NCI-H524 (cell line): ENCODE measurements at regions not wholly inside any gene's neighbourhood (a gene's known extent, or its start where the extent isn't known, plus 50 kb on each side); places are given as distances from the start of the nearest gene placed in this dataset.
"Not testable (repeated sequence)": the region's sequence is repeated elsewhere in the genome, so short reads cannot be mapped to it uniquely, and the experiment has no call there.

Experiments
- DNase-seq, 2 experiments: peaks; one replicate each; lab custom pipeline; 2025; lab: John Stamatoyannopoulos, UW

GRCh38 chr9:93813221-93814076 is 141.7 kb downstream of the BARX1 start:
- DNase-seq, result peak; percentile 57 to 72

GRCh38 chr9:93812410-93812668 is 142.8 kb downstream of the BARX1 start:
- DNase-seq, result no peak

- DNase-seq, result no peak
These were observed 144.9 kb downstream of the BARX1 start for GRCh38 chr9:93810028-93810971.

DNA sequence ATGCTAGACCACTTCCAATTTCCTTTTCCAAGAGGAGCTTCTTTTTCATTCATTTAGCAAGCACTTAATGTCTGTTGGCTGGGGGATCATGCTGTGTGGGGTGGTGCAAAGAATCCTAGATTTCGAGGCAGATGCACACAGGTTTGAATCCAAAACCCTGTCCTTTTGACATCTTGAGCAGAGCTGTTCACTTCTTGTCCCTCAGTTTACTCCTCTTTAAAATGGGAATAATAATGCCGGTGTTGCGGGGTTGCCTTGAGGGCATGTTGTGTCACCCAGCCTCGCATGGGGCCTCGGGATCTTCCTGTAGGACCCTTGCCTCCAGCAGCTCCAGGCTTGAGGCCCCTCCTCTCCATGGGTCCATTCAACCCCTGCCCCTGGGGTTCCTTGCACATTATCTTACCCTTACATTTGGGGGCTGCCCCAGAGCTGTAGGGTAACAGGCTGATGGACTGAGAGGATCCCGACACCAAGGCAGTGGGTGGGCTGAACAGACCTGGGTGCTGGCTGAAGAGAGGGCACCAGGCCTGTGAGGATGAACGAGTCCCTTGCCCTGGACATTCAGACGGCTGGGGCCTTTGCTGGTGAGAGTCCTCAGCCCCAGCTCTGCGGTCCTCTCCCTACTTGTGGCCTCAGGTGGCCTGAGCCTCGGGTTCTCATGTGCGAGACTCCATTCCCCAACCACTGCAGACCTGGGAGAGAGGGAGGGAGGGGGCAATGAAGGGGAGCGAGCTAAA is 145.8 kb downstream of the BARX1 start:
- no peak for DNase-seq

GRCh38 chr9:93808115-93809029 is 146.8 kb downstream of the BARX1 start:
- no peak for DNase-seq

DNA sequence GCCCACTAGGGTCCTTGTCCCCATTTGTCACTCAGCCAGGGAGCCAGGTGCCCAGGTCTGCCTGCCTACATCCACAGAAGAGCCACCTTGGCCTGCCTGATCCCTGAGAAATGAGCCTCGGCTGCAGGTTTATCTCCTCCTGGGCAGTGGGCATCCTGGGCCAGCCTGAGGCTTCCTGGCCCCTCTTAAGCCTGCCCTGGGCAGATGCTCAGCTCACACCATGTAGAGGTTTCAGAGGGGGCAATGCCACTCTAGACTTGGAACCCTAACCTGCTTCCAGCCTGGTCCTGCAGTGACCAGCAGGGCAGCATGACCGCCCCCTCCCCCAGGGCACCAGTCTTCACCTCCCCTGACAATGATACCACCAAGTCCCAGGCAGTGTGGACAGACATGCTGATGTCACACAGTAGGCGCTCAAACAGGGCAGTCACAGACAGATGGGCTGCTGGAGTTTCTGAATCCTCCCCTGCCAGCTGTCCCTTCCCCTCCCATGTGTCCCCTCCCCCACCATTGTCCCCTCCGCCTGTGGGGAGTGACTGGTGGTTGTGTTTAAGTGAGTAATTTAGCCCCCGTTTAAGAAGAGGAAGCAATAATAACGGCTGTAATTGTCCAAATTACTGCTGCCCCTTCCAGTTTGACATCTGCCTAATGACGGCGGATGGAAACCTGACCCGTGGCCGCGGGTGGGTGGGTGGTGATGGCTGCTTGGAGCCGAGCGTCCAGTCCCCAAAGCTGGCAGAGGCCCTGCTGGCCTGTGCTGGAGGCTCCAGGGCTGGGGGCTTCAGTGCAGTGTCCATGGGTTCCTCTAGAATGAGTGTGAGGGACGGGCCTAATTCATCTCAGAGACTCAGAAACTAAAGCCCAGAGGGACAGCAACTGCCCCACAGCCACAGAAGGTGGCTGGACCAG is 147.7 kb downstream of the BARX1 start:
- DNase-seq, result peak; percentile 89 to 95

DNA sequence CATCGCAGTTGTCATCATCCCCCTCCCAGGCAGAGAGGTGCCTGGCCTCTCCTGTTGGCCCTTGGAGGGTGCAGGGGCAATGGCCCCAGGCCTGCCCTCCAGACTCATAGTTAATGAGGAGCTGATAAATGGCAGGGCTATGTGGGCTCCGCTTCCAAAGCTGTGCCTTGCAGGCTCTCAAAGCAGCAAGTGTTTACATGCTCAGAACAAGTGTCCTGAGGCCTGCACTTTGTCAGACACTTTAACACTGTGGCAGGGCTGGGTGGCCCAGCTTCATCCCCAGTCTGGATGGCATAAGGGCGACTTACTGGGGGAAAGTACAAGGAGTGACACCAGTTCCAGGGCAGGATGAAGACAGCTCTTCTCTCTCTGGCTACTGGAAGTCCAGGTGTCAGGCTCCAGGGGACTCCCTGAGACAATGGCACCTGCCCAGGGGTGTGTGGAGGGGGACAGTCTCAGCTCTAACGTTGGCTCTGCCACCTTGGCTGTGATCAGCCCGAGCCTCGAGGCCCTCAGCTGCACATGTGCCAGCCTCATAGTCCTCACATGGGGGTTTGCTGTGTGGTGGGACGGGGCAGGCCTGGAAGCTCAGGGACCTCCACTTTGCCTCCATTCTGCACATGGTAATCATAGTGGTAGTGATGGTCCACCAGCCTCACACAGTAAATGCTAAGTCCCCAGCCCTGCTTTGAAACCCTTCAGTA is 153.4 kb downstream of the BARX1 start:
- DNase-seq, result no peak

DNA sequence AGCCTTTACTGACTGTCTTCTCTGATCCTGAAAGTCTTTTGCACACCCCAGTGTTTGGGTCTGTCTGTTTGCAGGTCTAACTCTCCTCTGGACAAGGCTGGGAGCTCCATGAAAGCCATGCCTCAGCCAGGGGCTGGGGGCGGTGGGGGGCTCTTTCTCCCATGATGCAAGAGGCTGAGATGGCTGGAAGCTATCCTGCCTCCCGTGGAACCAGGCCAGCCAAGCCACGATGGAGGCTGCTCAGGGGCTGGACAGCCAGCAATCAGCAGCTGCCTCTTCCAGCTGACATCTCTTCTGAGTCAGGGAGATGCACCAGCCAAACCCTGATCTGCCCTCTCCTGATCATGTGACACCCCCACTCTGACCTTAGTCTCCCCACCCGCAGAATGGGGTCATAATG is 154.0 kb downstream of the BARX1 start:
- DNase-seq, result no peak

DNA sequence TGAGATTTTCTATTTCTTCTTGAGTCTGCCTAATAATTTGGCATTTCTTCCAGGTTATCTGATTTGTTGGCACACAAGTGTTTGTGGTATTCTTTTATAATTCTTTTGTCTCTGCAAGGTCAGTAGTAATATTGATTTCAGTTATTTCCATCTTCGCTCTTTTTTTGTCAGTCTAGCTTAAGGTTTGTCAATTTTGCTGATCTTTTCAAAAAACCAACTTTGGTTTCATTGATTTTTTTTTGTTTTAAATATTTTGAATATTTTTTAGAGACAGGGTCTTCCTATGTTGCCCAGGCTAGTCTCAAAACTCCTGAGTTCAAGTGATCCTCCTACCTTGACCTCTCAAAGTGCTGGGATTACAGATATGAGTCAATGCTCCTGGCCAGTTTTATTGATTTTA is 162.8 kb downstream of the BARX1 start:
- DNase-seq, result no peak

DNA sequence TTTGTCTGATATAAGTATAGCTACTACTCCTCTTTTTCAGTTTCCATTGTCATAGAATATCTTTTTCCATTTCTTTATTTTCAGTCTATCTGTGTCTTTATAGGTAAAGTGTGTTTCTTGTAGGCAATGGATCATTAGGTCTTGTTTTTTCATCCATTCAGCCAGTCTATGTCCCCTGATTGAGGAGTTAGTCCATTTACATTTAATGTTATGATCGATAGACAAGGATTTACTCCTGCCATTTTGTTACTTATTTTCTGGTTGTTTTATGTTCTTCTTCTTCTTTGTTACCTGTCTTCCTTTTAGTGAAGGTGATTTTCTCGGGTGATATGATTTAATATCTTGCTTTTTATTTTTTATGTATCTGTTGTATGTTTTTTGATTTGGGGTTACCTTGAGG is 169.0 kb downstream of the BARX1 start:
- no peak for DNase-seq

- DNase-seq, result no peak
These were observed 178.3 kb downstream of the BARX1 start for GRCh38 chr9:93776873-93777272.

DNA sequence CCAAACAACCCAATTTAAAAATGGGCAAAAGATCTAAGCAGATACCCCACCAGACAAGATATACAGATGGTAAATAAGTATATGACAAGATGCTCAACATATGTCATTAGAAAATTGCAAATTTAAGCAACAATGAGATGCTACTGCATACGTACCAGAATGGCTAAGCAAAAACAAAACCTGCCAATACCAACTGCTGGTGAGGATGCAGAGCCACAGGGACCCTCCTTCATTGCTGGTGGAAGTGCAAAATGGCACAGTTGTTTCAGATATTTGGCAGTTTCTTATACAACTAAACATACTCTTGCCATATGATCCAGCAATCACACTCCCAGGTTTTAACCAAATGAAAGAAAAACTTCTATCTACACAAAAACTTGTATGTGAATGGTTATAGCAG is 178.9 kb downstream of the BARX1 start:
- DNase-seq, result no peak

DNA sequence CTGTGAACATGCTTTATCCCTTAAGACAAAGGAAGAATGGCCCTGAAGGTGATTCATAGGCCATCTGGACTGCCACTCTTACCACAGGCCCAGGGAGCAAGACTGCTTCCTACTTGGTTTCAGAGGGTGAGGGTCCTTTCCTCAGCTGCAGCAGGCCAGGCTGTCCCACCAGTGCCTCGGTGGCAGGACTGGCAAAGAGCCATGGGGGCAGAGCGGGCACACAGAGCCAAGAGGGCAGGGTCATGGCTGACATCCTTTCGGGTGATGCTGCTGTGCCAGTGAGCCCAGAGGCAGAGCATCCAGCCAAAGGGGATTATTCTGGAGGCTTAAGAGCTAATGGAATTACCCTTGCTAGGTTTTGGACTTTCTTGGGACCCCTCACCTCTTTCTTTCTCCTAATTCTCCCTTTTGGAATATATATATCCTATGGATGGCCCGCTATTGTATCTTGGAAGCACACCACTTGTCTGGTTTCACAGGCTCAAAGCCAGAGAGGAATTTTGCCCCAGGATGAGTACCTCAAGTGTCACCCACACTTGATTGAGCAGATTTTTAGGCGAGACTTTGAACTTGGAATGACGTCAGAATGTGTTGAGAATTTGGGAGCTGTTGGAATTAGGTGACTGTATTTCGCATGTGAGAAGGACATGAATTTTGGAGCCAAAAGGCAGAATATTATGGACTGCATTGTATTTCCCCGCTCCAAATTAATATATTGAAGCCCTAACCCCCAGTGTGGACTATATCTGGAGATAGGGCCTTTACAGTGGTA is 180.6 kb downstream of the BARX1 start:
- no peak for DNase-seq

DNA sequence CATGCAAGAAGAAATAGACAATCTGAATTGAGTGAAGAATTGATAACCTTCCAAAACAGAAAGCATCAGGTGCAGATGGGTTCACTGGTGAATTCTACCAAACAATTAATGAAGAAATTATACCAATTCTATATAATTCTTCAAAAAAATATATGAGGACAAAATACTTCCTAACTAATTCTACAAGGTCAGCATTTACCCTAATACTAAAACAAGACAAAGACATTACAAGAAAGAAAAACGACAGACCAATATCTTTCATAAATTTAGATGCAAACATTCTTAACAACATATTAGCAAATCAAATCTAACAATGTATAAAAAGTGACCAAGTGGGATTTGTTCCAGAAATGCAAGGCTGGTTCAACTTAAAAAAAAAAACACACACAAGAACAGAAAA is 183.9 kb downstream of the BARX1 start:
- DNase-seq, result no peak

GRCh38 chr9:93761822-93762221 is 185.4 kb downstream of the PHF2 start:
- DNase-seq, result no peak

- no peak for DNase-seq
These were observed 173.7 kb downstream of the PHF2 start for GRCh38 chr9:93750045-93750444.

- DNase-seq, result not testable (repeated sequence)
These were observed 172.4 kb downstream of the PHF2 start for GRCh38 chr9:93748827-93749226.

GRCh38 chr9:93731963-93732362 is 155.6 kb downstream of the PHF2 start:
- no peak for DNase-seq

- DNase-seq, result no peak
These were observed 154.3 kb downstream of the PHF2 start for GRCh38 chr9:93730648-93731047.
